ENCODE measurements at regions not wholly inside any gene's neighbourhood (a gene's known extent, or its start where the extent isn't known, plus 50 kb on each side); places are given as distances from the start of the nearest gene placed in this dataset.

DNA sequence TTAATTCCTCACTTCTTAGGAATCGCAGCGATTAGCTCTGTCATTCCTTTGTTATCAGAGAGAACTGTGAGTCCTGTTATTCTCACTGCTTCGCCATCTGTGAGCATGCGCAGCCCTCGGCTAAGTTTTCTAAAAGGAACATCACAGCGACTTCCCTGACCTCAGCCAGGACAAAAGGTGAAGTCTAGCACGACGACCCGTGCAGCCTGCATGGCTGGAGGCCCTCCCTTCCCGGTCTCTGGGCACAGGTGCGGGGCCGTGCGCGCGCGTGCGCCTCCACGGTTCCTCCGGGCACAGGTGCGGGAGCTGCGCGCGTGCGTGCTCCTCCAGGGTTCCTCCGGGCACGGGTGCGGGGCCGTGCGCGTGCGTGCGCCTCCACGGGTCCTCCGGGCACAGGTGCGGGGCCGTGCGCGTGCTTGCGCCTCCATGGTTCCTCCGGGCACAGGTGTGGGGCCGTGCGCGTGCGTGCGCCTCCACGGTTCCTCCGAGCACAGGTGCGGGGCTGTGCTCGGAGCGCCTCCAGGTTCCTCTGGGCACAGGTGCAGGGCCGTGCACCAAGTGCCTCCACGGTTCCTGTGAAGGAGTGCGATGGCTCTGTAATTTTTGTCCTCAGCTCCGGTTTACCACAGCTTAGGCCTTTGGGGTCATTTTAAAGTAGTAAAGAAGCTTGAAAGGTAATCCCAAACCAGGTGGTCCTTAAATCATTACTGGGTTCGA is 212.3 kb downstream of the ERMARD start:
- H4K20me1 ChIP-seq (ENCODE audit: low read depth, low read length) = no peaks in the 10 kb centered on the region
- no peaks in the 10 kb centered on the region for H3K9me3 ChIP-seq (ENCODE audit: insufficient read depth, low read length)
- no peak overlapping the region for H2AFZ ChIP-seq (ENCODE audit: low read depth, low read length, severe bottlenecking)
- no peaks in the 10 kb centered on the region for H3K9me2 ChIP-seq (replicated peaks; ENCODE audit: insufficient read depth, low read length)
- no peaks in the 10 kb centered on the region; the same call in 1 of the 2 replicates for H3K27me3 ChIP-seq (ENCODE audit: low read length)
- H3K4me3 ChIP-seq (ENCODE audit: insufficient read depth, low read length, poor library complexity, severe bottlenecking) = no peak overlapping the region
- no peaks in the 10 kb centered on the region for H3K79me2 ChIP-seq (ENCODE audit: insufficient read depth, low read length)
- TF ChIP-seq EZH2phosphoT487 (conservative IDR thresholded peaks at IDR 0.05; ENCODE audit: low read length) = no peak
- TF ChIP-seq, protein P1, sequence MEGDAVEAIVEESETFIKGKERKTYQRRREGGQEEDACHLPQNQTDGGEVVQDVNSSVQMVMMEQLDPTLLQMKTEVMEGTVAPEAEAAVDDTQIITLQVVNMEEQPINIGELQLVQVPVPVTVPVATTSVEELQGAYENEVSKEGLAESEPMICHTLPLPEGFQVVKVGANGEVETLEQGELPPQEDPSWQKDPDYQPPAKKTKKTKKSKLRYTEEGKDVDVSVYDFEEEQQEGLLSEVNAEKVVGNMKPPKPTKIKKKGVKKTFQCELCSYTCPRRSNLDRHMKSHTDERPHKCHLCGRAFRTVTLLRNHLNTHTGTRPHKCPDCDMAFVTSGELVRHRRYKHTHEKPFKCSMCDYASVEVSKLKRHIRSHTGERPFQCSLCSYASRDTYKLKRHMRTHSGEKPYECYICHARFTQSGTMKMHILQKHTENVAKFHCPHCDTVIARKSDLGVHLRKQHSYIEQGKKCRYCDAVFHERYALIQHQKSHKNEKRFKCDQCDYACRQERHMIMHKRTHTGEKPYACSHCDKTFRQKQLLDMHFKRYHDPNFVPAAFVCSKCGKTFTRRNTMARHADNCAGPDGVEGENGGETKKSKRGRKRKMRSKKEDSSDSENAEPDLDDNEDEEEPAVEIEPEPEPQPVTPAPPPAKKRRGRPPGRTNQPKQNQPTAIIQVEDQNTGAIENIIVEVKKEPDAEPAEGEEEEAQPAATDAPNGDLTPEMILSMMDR (IDR thresholded peaks at IDR 0.05; ENCODE audit: insufficient read depth, low read length, poor library complexity, severe bottlenecking) = no peak
- no peaks in the 10 kb centered on the region for H3K36me3 ChIP-seq (ENCODE audit: low read length)
- H3K27ac ChIP-seq (ENCODE audit: low read depth, low read length) = no peak overlapping the region
- H3F3A ChIP-seq (ENCODE audit: insufficient read depth) = no peaks in the 10 kb centered on the region
- no peak overlapping the region for H3K4me2 ChIP-seq (ENCODE audit: low read depth, low read length, poor library complexity, severe bottlenecking)
- no peak overlapping the region for H3K9ac ChIP-seq (ENCODE audit: low read length)

DNA sequence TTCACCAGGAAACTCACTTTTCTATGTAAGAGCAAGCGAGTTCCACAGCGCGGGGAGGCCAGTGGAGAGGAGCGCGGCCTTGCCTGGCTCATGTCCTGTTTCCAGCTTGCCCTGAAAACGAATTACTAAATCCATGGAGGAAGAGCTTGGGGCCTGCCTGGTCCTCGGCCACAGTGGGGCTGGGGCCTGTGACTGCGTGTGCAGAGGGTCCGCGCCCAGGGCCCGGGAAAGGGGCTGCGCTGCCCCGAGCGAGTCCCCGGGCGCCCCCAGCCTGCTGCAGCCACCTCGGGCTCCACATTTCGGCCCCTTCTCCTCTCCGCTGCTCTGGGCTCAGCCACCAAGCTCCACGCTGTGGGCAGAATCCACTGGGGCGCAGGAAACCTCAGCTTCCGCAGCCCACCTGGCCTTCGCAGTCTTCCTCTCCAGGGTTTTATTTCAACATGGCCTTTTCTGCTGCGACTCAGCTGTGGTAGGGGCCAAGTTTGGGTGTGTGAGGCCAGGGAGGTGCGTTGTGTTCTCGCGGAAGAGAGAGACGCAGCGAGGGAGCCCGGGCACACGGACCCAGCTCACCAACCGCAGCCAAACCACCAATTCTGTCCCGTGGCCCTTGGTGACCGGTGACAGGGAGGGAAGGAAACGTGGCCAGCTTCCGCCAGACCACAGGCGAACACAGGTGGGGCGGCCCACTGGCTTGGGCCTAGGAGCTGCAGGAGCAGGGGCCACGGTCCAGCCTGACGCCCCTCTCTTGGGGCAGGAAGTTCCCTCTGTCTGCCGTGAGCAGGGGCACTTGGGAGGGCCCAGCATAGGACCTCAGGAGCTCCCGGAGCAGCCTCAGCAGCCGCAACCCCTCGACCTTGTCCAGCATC is 211.4 kb downstream of the ERMARD start:
- Histone ChIP-seq H3K9me2 (replicated peaks; ENCODE audit: insufficient read depth, low read length) (no peaks in the 10 kb centered on the region), H3K79me2 (ENCODE audit: insufficient read depth, low read length) (no peaks in the 10 kb centered on the region), H3K4me3 (ENCODE audit: insufficient read depth, low read length, poor library complexity, severe bottlenecking) (no peak overlapping the region), H3F3A (ENCODE audit: insufficient read depth) (no peaks in the 10 kb centered on the region), H2AFZ (ENCODE audit: low read depth, low read length, severe bottlenecking) (no peak overlapping the region), H3K36me3 (ENCODE audit: low read length) (no peaks in the 10 kb centered on the region), H3K27ac (ENCODE audit: low read depth, low read length) (no peak overlapping the region), H3K4me2 (ENCODE audit: low read depth, low read length, poor library complexity, severe bottlenecking) (no peak overlapping the region), H3K9me3 (ENCODE audit: insufficient read depth, low read length) (no peaks in the 10 kb centered on the region), H3K9ac (ENCODE audit: low read length) (no peak overlapping the region), H3K27me3 (ENCODE audit: low read length) (no peaks in the 10 kb centered on the region; the same call in 1 of the 2 replicates), H4K20me1 (ENCODE audit: low read depth, low read length) (no peaks in the 10 kb centered on the region)
- TF ChIP-seq EZH2phosphoT487 (conservative IDR thresholded peaks at IDR 0.05; ENCODE audit: low read length) = no peak
- TF ChIP-seq, protein P1 (IDR thresholded peaks at IDR 0.05; ENCODE audit: insufficient read depth, low read length, poor library complexity, severe bottlenecking) = no peak

DNA sequence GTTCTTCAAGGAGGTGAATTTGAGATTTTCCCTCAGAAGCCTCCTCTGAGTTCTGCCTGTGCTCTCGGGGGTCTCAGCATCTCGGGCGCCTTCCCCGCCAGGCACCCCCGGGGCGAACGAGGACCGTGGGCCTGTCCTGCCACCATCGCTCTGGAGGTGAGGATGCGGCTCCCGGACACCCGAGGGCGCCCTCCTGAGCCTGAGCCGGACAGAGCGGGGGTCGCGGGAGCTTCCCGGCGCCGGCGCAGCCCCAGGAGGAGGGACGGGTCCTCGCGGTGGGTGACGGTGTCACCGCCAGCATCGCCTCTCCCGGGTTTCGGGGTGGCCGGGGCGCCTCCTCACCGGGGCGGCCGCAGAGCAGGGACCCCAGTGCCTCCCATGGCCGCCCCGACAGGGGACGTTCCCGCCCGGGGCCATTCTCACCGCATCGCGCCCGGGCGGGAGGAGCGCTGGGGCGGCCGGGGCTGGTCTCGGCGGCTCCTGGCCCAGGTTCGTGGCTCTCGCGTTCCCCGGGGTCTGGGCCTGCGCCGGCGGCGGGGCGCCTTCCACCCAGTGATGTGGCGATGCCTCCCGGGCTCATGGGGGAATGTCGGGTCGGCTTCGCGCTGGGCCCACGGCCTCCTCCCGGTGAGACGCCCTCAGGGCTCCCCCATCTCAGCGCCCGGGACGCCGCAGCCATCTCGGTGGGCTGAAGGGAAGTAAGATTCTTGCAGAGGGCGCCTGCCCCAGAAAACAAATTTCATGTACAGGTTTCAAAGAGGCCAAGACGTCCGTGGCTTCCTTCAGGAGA is 210.5 kb downstream of the ERMARD start:
- Histone ChIP-seq H3K4me3 (ENCODE audit: insufficient read depth, low read length, poor library complexity, severe bottlenecking) (no peak overlapping the region), H2AFZ (ENCODE audit: low read depth, low read length, severe bottlenecking) (no peak overlapping the region), H3K27ac (ENCODE audit: low read depth, low read length) (no peak overlapping the region), H3K9me2 (replicated peaks; ENCODE audit: insufficient read depth, low read length) (no peaks in the 10 kb centered on the region), H4K20me1 (ENCODE audit: low read depth, low read length) (no peaks in the 10 kb centered on the region), H3K9me3 (ENCODE audit: insufficient read depth, low read length) (no peaks in the 10 kb centered on the region), H3K79me2 (ENCODE audit: insufficient read depth, low read length) (no peaks in the 10 kb centered on the region), H3K4me2 (ENCODE audit: low read depth, low read length, poor library complexity, severe bottlenecking) (no peak overlapping the region), H3K36me3 (ENCODE audit: low read length) (no peaks in the 10 kb centered on the region), H3K9ac (ENCODE audit: low read length) (no peak overlapping the region), H3K27me3 (ENCODE audit: low read length) (no peaks in the 10 kb centered on the region; the same call in 1 of the 2 replicates), H3F3A (ENCODE audit: insufficient read depth) (no peaks in the 10 kb centered on the region)
- TF ChIP-seq EZH2phosphoT487 (conservative IDR thresholded peaks at IDR 0.05; ENCODE audit: low read length) = no peak
- TF ChIP-seq, protein P1 (IDR thresholded peaks at IDR 0.05; ENCODE audit: insufficient read depth, low read length, poor library complexity, severe bottlenecking) = no peak

All from SU-DHL-6 (cell line).